ENCODE measurements at regions not wholly inside any gene's neighbourhood (a gene's known extent, or its start where the extent isn't known, plus 50 kb on each side); places are given as distances from the start of the nearest gene placed in this dataset.

GRCh38 chr15:31905054-31905453 lies 125.3 kb upstream of the CHRNA7 start:
- H3K27me3 ChIP-seq (ENCODE audit: low read depth, low read length): no peaks in the 10 kb centered on the region
- H3K36me3 ChIP-seq (replicated peaks; ENCODE audit: low read depth, low read length): no peaks in the 10 kb centered on the region
- TF ChIP-seq EZH2phosphoT487 (IDR thresholded peaks at IDR 0.05; ENCODE audit: low read depth) (no peak), CTCF (IDR thresholded peaks at IDR 0.05; ENCODE audit: low read depth, low read length) (no peak)
- H3K79me2 ChIP-seq (ENCODE audit: low read length): no peaks in the 10 kb centered on the region
- H3K9ac ChIP-seq (ENCODE audit: low read length): no peak overlapping the region
- H3K4me2 ChIP-seq (ENCODE audit: low read length): no peak overlapping the region
- no peaks in the 10 kb centered on the region for H4K20me1 ChIP-seq (ENCODE audit: insufficient read depth, low read length)
- no peak overlapping the region for H3K27ac ChIP-seq (ENCODE audit: low read length)
- H3K4me3 ChIP-seq (ENCODE audit: low read length): no peak overlapping the region
- no peaks in the 10 kb centered on the region for H3K9me3 ChIP-seq (ENCODE audit: insufficient read depth, low read length)
- H2AFZ ChIP-seq (ENCODE audit: low read depth, low read length): no peak overlapping the region
- H3K4me1 ChIP-seq (ENCODE audit: low read length): no peaks in the 10 kb centered on the region

GRCh38 chr15:31925541-31925940 lies 104.8 kb upstream of the CHRNA7 start:
- Histone ChIP-seq H3K9me3 (ENCODE audit: insufficient read depth, low read length) (no peaks in the 10 kb centered on the region), H3K4me3 (ENCODE audit: low read length) (no peak overlapping the region), H3K4me2 (ENCODE audit: low read length) (no peak overlapping the region), H3K27ac (ENCODE audit: low read length) (no peak overlapping the region), H3K79me2 (ENCODE audit: low read length) (no peaks in the 10 kb centered on the region), H2AFZ (ENCODE audit: low read depth, low read length) (no peak overlapping the region), H3K27me3 (ENCODE audit: low read depth, low read length) (peaks cover 6% of the 10 kb centered on the region; the same call in 1 of the 2 replicates), H4K20me1 (ENCODE audit: insufficient read depth, low read length) (no peaks in the 10 kb centered on the region), H3K36me3 (replicated peaks; ENCODE audit: low read depth, low read length) (no peaks in the 10 kb centered on the region), H3K9ac (ENCODE audit: low read length) (no peak overlapping the region), H3K4me1 (ENCODE audit: low read length) (no peaks in the 10 kb centered on the region)
- no peak for TF ChIP-seq EZH2phosphoT487 (IDR thresholded peaks at IDR 0.05; ENCODE audit: low read depth)

GRCh38 chr15:31930967-31931366 lies 99.3 kb upstream of the CHRNA7 start:
- Histone ChIP-seq H2AFZ (ENCODE audit: low read depth, low read length) (no peak overlapping the region), H3K4me3 (ENCODE audit: low read length) (no peak overlapping the region), H4K20me1 (ENCODE audit: insufficient read depth, low read length) (no peaks in the 10 kb centered on the region), H3K27ac (ENCODE audit: low read length) (no peak overlapping the region), H3K4me1 (ENCODE audit: low read length) (no peaks in the 10 kb centered on the region), H3K36me3 (replicated peaks; ENCODE audit: low read depth, low read length) (no peaks in the 10 kb centered on the region), H3K79me2 (ENCODE audit: low read length) (no peaks in the 10 kb centered on the region), H3K9ac (ENCODE audit: low read length) (no peak overlapping the region), H3K4me2 (ENCODE audit: low read length) (no peak overlapping the region), H3K9me3 (ENCODE audit: insufficient read depth, low read length) (no peaks in the 10 kb centered on the region), H3K27me3 (ENCODE audit: low read depth, low read length) (peaks cover 3% of the 10 kb centered on the region; the same call in 1 of the 2 replicates)
- TF ChIP-seq EZH2phosphoT487 (IDR thresholded peaks at IDR 0.05; ENCODE audit: low read depth): no peak
- no peak for TF ChIP-seq CTCF (IDR thresholded peaks at IDR 0.05; ENCODE audit: low read depth, low read length)

GRCh38 chr15:31932576-31932975 lies 97.7 kb upstream of the CHRNA7 start:
- Histone ChIP-seq H3K27me3 (ENCODE audit: low read depth, low read length) (peaks cover 3% of the 10 kb centered on the region; the same call in 1 of the 2 replicates), H4K20me1 (ENCODE audit: insufficient read depth, low read length) (no peaks in the 10 kb centered on the region), H3K4me3 (ENCODE audit: low read length) (no peak overlapping the region), H3K27ac (ENCODE audit: low read length) (no peak overlapping the region), H3K79me2 (ENCODE audit: low read length) (no peaks in the 10 kb centered on the region), H3K4me2 (ENCODE audit: low read length) (no peak overlapping the region), H3K9me3 (ENCODE audit: insufficient read depth, low read length) (no peaks in the 10 kb centered on the region), H3K4me1 (ENCODE audit: low read length) (no peaks in the 10 kb centered on the region), H3K9ac (ENCODE audit: low read length) (no peak overlapping the region), H3K36me3 (replicated peaks; ENCODE audit: low read depth, low read length) (no peaks in the 10 kb centered on the region), H2AFZ (ENCODE audit: low read depth, low read length) (no peak overlapping the region)
- TF ChIP-seq EZH2phosphoT487 (IDR thresholded peaks at IDR 0.05; ENCODE audit: low read depth) (no peak), CTCF (IDR thresholded peaks at IDR 0.05; ENCODE audit: low read depth, low read length) (no peak)

GRCh38 chr15:31934821-31935220 lies 95.5 kb upstream of the CHRNA7 start:
- H3K9ac ChIP-seq (ENCODE audit: low read length): no peak overlapping the region
- H4K20me1 ChIP-seq (ENCODE audit: insufficient read depth, low read length): no peaks in the 10 kb centered on the region
- no peak overlapping the region for H2AFZ ChIP-seq (ENCODE audit: low read depth, low read length)
- H3K36me3 ChIP-seq (replicated peaks; ENCODE audit: low read depth, low read length): no peaks in the 10 kb centered on the region
- no peak overlapping the region for H3K4me2 ChIP-seq (ENCODE audit: low read length)
- no peaks in the 10 kb centered on the region for H3K4me1 ChIP-seq (ENCODE audit: low read length)
- H3K27me3 ChIP-seq (ENCODE audit: low read depth, low read length): no peaks in the 10 kb centered on the region
- no peaks in the 10 kb centered on the region for H3K9me3 ChIP-seq (ENCODE audit: insufficient read depth, low read length)
- H3K27ac ChIP-seq (ENCODE audit: low read length): no peak overlapping the region
- no peaks in the 10 kb centered on the region for H3K79me2 ChIP-seq (ENCODE audit: low read length)
- no peak for TF ChIP-seq CTCF (IDR thresholded peaks at IDR 0.05; ENCODE audit: low read depth, low read length)
- TF ChIP-seq EZH2phosphoT487 (IDR thresholded peaks at IDR 0.05; ENCODE audit: low read depth): no peak
- no peak overlapping the region for H3K4me3 ChIP-seq (ENCODE audit: low read length)
